Choroid plexus epithelial cell (primary cell): ENCODE measurements at regions not wholly inside any gene's neighbourhood (a gene's known extent, or its start where the extent isn't known, plus 50 kb on each side); places are given as distances from the start of the nearest gene placed in this dataset.
A peak's percentile ranks its signal among the peaks of the same experiment; 100 is the strongest.

ENCODE experiments used
- DNase-seq: peaks from one replicate; pipeline ENCODE4 v3.0.0-alpha.2; 2010; ENCODE audit warnings: low read depth
- H3K4me3 ChIP-seq: 2 replicates; pipeline ENCODE4 v1.5.1; 2011; ENCODE audit warnings: low read depth, mild to moderate bottlenecking, control low read depth, low read length, moderate library complexity
- TF ChIP-seq, protein P1 (sequence below): conservative IDR thresholded peaks from 2 replicates; pipeline ENCODE4 v1.5.1; 2011; ENCODE audit warnings: low read depth, mild to moderate bottlenecking, control low read depth, inconsistent platforms, low read length, moderate library complexity

DNA sequence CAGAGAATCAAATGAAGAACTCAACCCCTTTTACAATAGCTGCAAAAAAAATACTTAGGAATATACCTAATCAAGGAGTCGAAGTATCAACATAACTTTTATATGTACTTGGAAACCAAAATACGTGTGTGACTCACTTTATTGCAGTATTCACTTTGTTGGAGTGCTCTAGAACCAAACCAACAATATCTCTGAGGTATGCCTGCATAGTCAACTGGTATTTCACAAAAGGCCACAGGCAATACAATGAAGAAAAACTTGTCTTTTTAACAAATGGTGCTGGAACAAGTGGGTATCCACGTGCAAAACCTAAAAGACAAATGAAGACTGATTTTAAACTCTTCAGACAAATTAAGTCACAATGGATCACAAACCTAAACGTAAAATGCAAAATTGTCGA lies 385.7 kb downstream of the TLE1 start:
- no peak overlapping the region for H3K4me3 ChIP-seq
- no peak for DNase-seq
- TF ChIP-seq, protein P1, sequence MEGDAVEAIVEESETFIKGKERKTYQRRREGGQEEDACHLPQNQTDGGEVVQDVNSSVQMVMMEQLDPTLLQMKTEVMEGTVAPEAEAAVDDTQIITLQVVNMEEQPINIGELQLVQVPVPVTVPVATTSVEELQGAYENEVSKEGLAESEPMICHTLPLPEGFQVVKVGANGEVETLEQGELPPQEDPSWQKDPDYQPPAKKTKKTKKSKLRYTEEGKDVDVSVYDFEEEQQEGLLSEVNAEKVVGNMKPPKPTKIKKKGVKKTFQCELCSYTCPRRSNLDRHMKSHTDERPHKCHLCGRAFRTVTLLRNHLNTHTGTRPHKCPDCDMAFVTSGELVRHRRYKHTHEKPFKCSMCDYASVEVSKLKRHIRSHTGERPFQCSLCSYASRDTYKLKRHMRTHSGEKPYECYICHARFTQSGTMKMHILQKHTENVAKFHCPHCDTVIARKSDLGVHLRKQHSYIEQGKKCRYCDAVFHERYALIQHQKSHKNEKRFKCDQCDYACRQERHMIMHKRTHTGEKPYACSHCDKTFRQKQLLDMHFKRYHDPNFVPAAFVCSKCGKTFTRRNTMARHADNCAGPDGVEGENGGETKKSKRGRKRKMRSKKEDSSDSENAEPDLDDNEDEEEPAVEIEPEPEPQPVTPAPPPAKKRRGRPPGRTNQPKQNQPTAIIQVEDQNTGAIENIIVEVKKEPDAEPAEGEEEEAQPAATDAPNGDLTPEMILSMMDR: no peak

DNA sequence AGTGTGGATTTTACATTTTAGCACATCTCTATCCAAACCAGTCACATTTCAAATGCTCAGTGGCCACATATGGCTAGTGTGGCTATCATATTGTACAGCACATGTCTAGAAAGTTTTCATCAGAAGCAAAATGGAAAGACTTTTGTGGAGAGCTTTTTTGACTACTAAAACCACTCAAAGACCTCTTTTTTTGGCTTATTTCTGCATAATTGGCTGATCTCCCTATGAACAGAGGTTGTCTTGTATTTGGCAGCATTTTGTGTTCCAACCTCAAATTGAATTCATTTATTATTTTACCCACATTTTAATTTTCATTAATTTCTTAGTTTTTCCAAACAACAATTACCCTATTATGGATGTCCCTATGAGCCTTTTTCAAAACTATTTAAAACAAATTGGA lies 395.7 kb downstream of the TLE1 start:
- no peak overlapping the region for H3K4me3 ChIP-seq
- DNase-seq: no peak
- TF ChIP-seq, protein P1: no peak

DNA sequence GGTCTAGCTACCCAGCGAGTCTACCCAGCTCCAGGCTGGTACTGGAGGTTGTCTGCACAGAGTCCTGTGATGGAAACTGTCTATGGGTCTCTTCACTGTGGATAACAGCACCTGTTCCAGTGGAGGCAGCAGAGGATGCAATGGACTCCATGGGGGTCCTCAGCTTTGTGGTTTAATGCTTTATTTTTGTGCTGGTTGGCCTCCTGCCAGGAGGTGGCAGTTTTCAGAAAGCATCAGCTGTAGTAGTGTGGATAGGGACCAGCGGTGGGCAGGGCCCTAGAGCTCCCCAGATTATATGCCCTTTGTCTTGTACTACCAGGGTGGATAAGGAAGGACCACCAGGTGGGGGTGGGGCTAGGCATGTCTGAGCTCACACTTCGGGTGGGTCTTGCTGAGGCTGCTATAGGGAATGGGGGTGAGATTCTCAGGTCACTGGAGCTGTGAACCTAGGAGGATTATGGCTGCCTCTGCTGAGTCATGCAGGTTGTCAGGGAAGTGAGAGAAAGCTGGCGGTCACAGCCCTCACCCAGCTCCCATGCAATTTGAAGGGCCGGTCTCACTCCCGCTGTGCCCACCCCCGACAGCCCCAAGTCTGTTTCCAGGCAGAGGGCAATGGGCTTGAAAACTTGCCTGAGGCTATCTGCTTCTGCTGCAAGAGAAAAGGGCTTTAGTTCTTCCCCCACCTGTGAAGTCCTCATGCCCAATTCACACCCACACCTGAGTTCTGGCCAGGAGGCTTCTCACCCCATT lies 397.1 kb downstream of the TLE1 start:
- TF ChIP-seq, protein P1: no peak
- no peak overlapping the region for H3K4me3 ChIP-seq
- no peak for DNase-seq

DNA sequence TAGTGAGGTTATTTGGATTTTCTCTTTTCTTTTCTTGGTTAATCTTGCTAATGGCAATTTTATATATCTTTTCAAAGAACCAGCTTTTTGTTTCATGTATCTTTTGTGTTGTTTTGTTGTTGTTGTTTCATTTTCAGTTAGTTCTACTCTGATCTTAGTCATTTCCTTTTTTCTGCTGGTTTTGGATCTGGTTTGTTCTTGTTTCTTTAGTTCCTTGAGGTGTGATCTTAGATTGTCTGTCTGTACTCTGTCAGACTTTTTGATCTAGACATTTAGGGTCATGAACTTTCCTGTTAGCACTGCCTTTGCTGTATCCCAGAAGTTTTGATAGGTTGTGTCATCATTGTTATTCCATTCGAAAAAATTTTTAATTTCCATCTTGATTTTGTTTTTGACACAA lies 399.7 kb downstream of the TLE1 start:
- DNase-seq: no peak
- H3K4me3 ChIP-seq: no peak overlapping the region
- TF ChIP-seq, protein P1: no peak

DNA sequence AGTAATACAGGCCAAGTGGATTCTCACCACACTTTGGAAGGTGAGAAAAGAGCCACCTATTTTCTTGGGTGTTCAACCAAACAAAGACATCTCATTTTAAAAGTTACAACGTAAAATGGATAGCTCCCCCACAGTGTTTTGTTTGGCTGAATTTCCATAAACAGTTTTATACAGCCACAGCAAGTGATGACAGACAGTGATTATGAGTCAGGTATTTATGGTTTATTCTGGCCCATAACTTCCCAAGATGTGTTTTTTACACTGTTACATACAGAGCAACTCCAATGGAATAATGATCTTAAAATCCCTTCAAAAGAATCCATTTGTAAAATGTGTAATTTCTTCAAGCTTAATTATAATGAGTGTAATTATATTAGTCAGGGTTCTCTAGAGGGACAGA lies 421.3 kb downstream of the TLE1 start:
- DNase-seq: peak; percentile 82
- H3K4me3 ChIP-seq: no peak overlapping the region

DNA sequence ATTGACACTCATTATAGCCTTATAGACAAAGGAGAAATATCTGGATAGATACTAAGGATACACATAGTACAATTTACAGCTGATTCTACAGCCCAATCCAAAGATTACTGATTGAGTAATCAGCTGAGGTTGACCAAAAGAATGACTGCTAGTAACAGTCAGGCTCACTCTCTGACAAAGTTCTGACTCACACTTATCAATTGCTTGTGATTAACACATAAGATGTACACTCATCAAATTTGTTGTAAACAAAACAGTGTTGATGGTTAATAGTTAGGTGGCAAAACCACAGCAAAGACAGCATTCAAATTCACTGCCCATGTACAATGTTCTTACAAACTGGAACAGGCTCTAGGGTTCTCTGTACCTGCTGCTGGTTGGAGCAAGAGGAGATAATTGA lies 422.7 kb downstream of the TLE1 start:
- TF ChIP-seq, protein P1: no peak

More for the DNA sequence above, 421.3 kb downstream of the TLE1 start:
- TF ChIP-seq, protein P1: no peak

DNA sequence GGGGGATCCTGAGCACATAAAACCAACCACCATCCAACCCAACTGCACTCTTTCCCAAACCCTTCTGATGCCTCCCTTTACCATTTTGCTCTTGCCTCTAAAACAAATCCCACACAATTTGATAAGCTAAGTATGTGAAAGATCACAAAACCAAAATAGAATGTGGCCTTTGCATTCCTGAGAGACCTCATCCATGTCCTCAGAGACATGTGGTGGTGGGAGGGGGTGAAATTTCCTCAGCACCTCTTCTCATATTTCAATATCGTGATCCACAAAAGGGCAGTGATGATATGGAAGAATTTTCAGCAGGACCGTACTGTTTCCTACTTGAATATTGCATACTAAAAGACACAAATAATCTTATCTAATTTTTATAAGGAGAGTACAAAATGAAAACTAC lies 423.3 kb downstream of the TLE1 start:
- TF ChIP-seq, protein P1: no peak
- peak; percentile 92 for DNase-seq
- no peak overlapping the region for H3K4me3 ChIP-seq

More for the DNA sequence above, 422.7 kb downstream of the TLE1 start:
- H3K4me3 ChIP-seq: no peak overlapping the region
- peak; percentile 70 for DNase-seq
